Loucy (cell line): ENCODE measurements at regions not wholly inside any gene's neighbourhood (a gene's known extent, or its start where the extent isn't known, plus 50 kb on each side); places are given as distances from the start of the nearest gene placed in this dataset.
"Not testable (repeated sequence)": the region's sequence is repeated elsewhere in the genome, so short reads cannot be mapped to it uniquely, and the experiment has no call there.

ENCODE experiments used
- H2AFZ ChIP-seq: fragments of 200-600 bp; sonication (generic); 2 replicates; pipeline ENCODE4 v1.6.0; 2016; ENCODE audit warnings: antibody characterized with exemption, mild to moderate bottlenecking, low read length, moderate library complexity
- H3F3A ChIP-seq: fragments of 200-600 bp; 2 replicates; pipeline ENCODE4 v1.6.0; 2016; ENCODE audit warnings: antibody characterized with exemption, low read depth, mild to moderate bottlenecking
- H3K27me3 ChIP-seq: fragments of 200-600 bp; sonication (generic); 2 replicates; pipeline ENCODE4 v1.6.1; 2014; ENCODE audit warnings: low read length, mild to moderate bottlenecking; ENCODE audit not compliant: insufficient read depth, poor library complexity, severe bottlenecking
- H3K36me3 ChIP-seq: fragments of 200-600 bp; sonication (generic); 2 replicates; pipeline ENCODE4 v1.6.1; 2016; ENCODE audit warnings: low read length; ENCODE audit not compliant: insufficient read depth
- H3K4me1 ChIP-seq: fragments of 200-600 bp; sonication (generic); 2 replicates; pipeline ENCODE4 v1.5.1; 2014; ENCODE audit warnings: low read length, mild to moderate bottlenecking; ENCODE audit not compliant: insufficient read depth, poor library complexity, severe bottlenecking
- H3K4me2 ChIP-seq: fragments of 200-600 bp; sonication (generic); 2 replicates; pipeline ENCODE4 v1.6.0; 2014; ENCODE audit warnings: antibody characterized with exemption, low read length, low read depth, mild to moderate bottlenecking; ENCODE audit not compliant: poor library complexity, severe bottlenecking
- H3K4me3 ChIP-seq: fragments of 200-600 bp; sonication (generic); 2 replicates; pipeline ENCODE4 v1.5.1; 2014; ENCODE audit warnings: low read length, mild to moderate bottlenecking, mixed read lengths; ENCODE audit not compliant: poor library complexity, severe bottlenecking
- H3K79me2 ChIP-seq: fragments of 200-600 bp; sonication (generic); 2 replicates; pipeline ENCODE4 v1.6.1; 2014; ENCODE audit warnings: low read length; ENCODE audit not compliant: insufficient read depth
- H3K9ac ChIP-seq: fragments of 200-600 bp; sonication (generic); 2 replicates; pipeline ENCODE4 v1.6.0; 2014; ENCODE audit warnings: mild to moderate bottlenecking, low read depth, low read length, moderate library complexity; ENCODE audit not compliant: poor library complexity, severe bottlenecking
- H3K9me2 ChIP-seq: fragments of 200-600 bp; sonication (generic); replicated peaks from 2 replicates; pipeline ENCODE4 v1.6.1; 2016; ENCODE audit warnings: low read depth, low read length, mixed read lengths
- H3K9me3 ChIP-seq: fragments of 200-600 bp; sonication (generic); 2 replicates; pipeline ENCODE4 v1.6.1; 2014; ENCODE audit warnings: mild to moderate bottlenecking, antibody characterized with exemption, low read length, low read depth; ENCODE audit not compliant: insufficient read depth
- H4K20me1 ChIP-seq: fragments of 200-600 bp; sonication (generic); 2 replicates; pipeline ENCODE4 v1.6.0; 2014; ENCODE audit warnings: antibody characterized with exemption, low read length, mild to moderate bottlenecking; ENCODE audit not compliant: insufficient read depth, poor library complexity, severe bottlenecking

DNA sequence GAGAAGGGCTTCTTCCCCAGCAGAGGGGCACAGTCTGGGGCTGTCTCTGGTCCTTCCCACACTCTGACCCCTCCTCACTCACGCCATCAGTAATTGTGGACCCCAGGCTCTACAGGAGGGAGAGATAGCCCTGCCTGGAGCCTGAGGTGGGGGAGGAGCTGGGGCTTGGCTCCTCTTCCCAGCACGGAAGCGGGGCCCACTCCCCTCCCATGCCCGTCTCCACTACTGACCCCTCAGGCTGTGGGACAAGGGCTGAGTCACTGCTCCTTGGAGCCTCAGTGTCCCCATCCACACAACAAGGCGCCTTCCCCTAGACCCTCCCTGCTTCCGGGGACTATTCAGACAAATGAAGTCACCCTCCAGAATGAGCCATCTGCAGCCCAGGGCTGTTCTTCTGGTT, 133.1 kb downstream of the TNFRSF13B start:
- not testable (repeated sequence) for H3K9me3 ChIP-seq, H3K79me2 ChIP-seq, H3K36me3 ChIP-seq

DNA sequence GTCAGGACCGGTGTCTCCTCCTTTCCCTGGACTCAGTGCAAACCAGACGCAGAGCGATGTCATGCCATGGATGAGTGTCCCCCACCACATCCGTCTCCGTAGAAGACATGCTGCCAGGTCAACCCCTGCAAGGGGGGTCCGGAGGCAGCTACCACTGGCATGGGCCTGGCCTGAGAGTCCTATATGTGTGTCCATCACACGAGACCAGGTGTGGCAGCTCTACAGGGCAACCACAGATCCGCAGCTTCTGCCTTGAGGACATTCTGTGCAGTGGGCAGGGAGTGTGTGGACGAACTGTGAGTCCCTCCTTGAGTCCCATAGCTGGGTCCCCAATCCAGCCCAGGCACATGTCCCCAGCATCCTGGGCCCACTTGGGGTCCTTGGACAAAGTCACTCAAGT, 133.6 kb downstream of the TNFRSF13B start:
- not testable (repeated sequence) for H3K4me3 ChIP-seq, H3K36me3 ChIP-seq, H4K20me1 ChIP-seq, H3K9ac ChIP-seq, H3K27me3 ChIP-seq, H3K9me2 ChIP-seq, H3F3A ChIP-seq, H3K4me2 ChIP-seq, H3K9me3 ChIP-seq, H3K4me1 ChIP-seq, H2AFZ ChIP-seq, H3K79me2 ChIP-seq

More for the DNA sequence above, 133.1 kb downstream of the TNFRSF13B start:
- not testable (repeated sequence) for H4K20me1 ChIP-seq, H2AFZ ChIP-seq, H3F3A ChIP-seq, H3K27me3 ChIP-seq, H3K9me2 ChIP-seq, H3K4me2 ChIP-seq, H3K9ac ChIP-seq, H3K4me3 ChIP-seq, H3K4me1 ChIP-seq

DNA sequence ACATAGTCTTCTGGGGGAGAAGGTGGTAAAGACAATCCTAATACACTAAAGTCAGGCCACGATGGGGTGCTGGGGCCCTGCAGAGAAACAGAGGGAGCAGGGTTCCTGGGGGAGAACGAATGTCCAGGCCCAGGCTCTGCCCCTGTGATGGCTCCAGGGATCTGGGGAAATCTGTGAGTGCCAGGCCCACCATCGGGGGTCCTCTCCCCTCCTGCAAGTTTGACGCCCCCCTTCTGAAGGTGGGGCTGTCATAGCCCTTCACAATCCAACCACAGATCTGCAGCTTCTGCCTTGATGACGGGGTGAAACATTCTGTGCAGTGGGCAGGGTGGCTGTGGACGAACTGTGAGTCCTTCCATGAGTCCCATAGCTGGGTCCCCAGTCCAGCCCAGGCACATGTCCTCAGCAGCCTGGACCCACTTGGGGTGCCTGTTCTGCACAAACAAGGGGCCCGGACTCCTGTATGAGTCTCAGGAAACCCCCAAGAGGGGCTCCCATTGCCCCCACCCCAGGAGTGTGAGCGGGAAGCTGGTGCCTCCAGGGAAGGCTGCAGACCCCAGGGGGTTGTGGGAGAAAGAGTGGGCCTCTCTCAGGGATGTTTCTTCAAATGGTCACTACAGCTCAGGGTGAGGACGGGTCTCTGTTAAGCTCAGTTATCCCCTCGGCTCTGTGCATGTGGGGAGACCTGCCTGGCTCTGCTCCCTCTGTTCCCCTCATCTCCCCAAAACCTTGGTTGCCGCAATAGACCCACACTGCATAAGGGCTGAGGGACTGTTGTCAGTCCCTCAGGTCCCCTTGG, 134.3 kb downstream of the TNFRSF13B start:
- H3K36me3 ChIP-seq, H3K27me3 ChIP-seq, H3K79me2 ChIP-seq, H3K4me2 ChIP-seq, H3K9ac ChIP-seq, H3K4me1 ChIP-seq, H3K9me2 ChIP-seq, H3K9me3 ChIP-seq, H3F3A ChIP-seq, H4K20me1 ChIP-seq, H2AFZ ChIP-seq, H3K4me3 ChIP-seq: not testable (repeated sequence)

DNA sequence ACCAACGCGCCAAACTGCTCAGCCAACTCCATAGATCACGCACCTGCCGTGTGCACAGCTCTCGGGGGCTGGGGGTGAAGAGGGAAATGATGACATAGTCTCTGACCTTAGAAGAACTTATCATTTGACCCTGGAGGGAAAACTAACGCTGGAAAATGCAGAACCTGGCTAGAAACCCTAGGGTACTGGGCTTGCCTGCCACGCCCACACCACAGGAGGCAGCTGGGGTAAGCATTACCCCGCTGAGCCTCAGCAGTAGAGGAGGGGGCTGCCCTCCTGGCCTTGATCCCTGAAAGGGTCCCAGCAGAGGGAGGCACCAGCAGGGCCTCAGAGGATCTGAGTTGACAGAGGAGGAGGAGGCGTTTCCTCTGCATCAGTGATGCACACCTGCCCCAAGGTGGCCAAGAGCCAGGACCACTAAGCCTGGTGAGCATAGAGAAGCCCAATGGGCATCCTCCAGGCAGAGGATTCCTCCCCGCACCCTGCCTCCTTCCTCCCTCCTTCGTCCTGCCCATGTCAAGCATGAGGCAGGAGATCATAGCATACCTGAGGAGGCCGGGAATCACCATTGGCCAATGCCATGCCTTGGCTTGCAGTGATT, 135.5 kb downstream of the TNFRSF13B start:
- not testable (repeated sequence) for H3K36me3 ChIP-seq, H3K4me1 ChIP-seq, H3K79me2 ChIP-seq, H3K27me3 ChIP-seq, H3K4me3 ChIP-seq, H3K9ac ChIP-seq, H3K9me3 ChIP-seq, H2AFZ ChIP-seq, H3F3A ChIP-seq, H4K20me1 ChIP-seq, H3K9me2 ChIP-seq, H3K4me2 ChIP-seq

DNA sequence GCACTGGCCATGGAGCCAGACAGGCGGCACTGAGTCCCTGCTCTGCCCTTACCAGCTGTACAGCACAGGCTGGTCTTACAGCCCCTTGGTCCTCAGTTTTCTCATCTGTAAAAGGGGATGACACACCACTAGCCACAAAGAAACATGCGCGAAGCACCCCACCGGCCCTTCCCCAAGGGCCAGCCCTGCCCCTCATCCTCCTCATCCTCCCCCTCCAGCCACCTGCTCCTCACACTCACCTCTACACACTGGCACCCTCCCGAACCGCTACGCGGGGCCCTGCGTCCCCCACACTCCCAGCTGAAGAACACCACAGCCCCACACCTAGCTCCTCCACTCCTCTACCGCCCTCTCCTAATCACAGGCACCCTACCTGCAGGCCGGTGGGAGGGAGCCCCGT, 138.4 kb downstream of the TNFRSF13B start:
- not testable (repeated sequence) for H4K20me1 ChIP-seq, H3K9me3 ChIP-seq, H3K79me2 ChIP-seq, H2AFZ ChIP-seq, H3K36me3 ChIP-seq, H3K4me3 ChIP-seq, H3K4me2 ChIP-seq, H3K4me1 ChIP-seq, H3F3A ChIP-seq, H3K9ac ChIP-seq, H3K27me3 ChIP-seq, H3K9me2 ChIP-seq

DNA sequence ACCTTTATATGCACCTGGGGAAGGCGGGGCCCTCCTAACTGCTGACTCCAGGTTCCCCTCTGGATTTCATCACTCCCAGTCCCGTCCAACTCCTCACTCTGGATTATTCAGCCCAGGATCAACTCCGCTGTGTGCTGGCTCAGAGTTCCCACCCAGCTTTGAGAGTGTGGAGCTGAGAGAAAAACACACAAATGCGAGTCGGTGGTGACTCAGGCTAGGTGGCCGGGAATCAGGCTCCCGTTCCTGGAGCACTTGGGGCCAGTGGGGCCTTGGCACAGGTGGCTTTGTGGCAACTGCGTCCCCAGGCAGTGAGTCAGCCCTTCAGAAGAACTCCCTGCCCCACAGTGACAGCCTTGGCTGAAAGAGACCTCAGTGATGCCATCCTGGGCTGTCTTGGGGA, 139.1 kb downstream of the TNFRSF13B start:
- not testable (repeated sequence) for H3K79me2 ChIP-seq, H4K20me1 ChIP-seq, H3K9ac ChIP-seq, H3K27me3 ChIP-seq, H3K4me1 ChIP-seq, H3K36me3 ChIP-seq, H3K9me3 ChIP-seq, H3K9me2 ChIP-seq, H3K4me2 ChIP-seq, H3K4me3 ChIP-seq, H2AFZ ChIP-seq, H3F3A ChIP-seq

DNA sequence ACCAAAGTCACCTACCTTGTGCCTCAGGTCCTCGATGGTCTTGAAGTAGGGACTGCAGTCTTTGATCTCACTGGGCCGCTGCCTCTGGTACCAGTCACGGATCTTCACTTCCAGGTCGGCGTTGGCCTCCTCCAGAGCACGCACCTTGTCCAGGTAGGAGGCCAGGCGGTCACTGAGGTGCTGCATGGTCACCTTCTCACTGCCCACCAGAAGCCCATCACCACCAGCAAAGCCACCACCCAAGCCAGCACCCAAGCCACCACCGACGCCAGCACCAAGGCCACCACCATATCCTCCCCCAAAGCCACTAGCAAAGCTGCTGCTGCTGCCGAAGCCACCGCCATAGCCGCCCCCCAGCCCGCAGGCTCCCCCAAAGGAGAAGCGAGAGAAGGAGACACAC, 139.7 kb downstream of the TNFRSF13B start:
- H3K9me3 ChIP-seq, H3K36me3 ChIP-seq, H2AFZ ChIP-seq, H3K4me3 ChIP-seq, H3K9me2 ChIP-seq, H4K20me1 ChIP-seq, H3K79me2 ChIP-seq, H3K9ac ChIP-seq, H3K4me1 ChIP-seq, H3K27me3 ChIP-seq, H3F3A ChIP-seq, H3K4me2 ChIP-seq: not testable (repeated sequence)
